ENCODE measurements at regions not wholly inside any gene's neighbourhood (a gene's known extent, or its start where the extent isn't known, plus 50 kb on each side); places are given as distances from the start of the nearest gene placed in this dataset.

DNA sequence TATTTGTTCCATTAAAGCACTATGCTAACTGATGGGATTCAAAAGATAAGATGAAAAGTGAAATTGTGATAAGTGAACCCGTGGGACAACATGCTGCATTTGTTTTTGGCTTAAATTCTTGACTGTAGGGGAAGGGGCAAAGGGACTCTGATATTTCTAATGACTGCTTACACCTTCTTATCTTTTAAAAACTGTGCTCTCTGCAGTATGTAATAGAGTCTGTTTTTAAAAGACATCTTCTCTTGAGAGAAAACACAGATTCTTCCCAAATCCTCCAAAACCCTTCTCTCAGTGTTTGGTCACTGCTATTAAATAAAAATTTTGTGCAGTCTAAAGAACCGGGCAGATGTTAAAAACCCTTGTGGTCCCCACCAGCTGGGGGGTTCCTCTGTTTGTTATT is 327.8 kb upstream of the FANCL start:
- DNase-seq (ENCODE audit: low read depth in 3 of 3): no peak

DNA sequence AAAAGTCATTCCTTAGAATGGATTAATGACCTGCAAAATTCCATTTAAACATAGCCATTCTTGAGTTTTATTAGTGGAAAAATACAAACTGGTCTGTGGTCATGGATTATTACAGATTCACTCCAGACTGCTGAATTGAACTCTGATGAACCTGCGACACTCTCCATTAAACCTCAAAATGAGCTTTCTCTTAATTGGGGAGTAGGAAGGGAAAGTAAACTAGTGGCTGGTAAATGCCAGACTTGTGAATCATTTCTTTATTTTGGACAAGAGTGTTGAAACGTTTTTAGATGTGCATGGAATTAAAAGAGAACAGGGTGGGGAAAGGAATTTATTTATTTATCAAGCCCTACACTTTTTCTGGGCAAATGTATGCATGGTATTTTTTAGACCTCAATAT is 321.2 kb upstream of the FANCL start:
- no peak for DNase-seq (ENCODE audit: low read depth in 3 of 3)

DNA sequence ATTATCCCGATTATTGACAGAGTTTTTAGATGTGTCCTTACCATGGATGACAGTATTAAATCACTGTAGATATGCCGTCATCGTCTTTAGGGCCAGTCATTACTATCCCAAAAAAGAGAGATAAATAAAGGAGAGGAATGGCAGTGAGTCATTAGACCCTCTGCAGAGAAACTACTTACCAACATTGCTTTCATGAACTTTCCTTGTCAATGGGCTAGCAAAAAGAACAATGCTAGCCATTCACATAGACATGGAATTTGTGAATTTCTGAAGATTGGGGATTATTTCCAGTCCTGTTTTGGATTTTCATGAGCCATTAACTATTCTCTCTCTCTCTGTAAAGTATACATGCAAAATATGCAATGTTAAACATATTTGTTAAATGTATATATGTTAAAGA is 319.4 kb upstream of the FANCL start:
- no peak for DNase-seq (ENCODE audit: low read depth in 3 of 3)

DNA sequence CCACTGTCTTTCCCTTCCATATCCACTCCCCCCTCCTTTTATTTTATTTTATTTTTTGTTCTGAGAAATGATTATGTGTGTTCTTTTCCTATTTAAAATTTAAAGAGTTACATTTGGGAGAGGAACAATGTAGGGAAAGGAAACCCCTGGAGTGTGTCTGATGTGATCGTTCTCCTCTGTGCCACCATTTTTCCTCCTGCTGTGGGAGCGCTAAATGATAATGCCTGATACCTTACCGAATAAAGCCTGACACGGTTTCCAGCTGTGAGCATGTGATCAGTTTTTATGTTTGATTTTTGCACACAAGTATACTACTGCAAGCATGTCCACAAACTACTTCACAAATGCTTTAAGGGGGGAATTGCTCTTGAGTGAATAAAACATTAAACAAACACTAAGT is 317.8 kb upstream of the FANCL start:
- no peak for DNase-seq (ENCODE audit: low read depth in 3 of 3)

DNA sequence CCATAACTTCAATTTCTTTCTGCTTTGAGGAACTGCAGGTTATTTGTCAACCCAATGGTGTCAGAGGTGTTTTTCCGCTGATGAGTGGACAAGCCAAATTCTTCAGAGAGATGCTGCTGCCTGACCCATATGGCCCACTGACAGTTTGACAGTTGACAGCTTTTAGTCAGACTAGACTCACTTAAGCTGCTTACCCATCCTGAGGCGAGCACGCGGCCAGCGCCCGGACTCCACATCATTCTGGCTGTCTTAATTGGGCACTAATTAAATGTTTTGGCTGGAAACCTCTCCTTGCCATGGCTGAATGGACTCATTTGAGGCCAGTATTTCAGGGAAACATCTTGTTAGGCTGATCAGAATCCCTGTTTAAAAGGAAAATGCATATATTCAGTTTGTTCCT is 316.1 kb upstream of the FANCL start:
- no peak for DNase-seq (ENCODE audit: low read depth in 3 of 3)

DNA sequence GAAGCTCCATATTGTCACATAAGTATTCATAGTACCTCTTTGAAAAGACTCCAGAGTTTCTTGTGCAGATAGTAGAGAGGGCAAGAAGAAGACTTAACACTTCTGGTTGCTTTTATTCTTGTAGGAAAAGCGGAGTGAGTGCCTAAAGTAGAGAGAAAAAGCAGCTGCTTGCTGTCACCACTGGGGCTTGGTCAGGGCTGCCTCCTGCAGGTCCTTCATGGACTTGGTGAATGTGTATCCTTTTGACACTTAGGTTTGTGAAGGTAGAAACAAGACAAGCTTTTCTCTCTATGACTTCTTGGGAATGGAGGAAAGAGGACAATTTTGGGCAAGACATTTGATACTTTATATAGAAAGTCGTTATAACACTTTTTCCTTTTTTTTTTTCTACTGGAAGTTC is 312.8 kb upstream of the FANCL start:
- no peak for DNase-seq (ENCODE audit: low read depth in 3 of 3)

DNA sequence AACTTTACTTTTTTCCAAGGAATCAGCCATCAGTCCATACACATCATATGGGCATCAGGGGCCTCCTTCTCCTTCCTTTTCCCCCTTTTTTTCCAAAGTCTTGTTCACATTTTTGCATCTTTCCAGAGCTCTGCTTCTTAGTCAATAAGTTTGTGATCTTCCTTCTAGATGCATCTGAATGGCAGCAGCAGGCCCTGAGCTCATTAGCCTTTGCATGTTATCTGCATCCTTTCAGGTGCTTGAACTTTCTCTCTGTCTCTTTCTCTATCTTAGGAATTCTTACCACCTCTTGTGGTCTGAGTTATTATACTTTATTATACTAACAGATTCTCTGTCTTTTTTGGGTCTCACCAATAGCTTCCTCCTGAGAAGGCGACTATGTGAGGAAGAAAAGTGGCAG is 312.4 kb upstream of the FANCL start:
- no peak for DNase-seq (ENCODE audit: low read depth in 3 of 3)

DNA sequence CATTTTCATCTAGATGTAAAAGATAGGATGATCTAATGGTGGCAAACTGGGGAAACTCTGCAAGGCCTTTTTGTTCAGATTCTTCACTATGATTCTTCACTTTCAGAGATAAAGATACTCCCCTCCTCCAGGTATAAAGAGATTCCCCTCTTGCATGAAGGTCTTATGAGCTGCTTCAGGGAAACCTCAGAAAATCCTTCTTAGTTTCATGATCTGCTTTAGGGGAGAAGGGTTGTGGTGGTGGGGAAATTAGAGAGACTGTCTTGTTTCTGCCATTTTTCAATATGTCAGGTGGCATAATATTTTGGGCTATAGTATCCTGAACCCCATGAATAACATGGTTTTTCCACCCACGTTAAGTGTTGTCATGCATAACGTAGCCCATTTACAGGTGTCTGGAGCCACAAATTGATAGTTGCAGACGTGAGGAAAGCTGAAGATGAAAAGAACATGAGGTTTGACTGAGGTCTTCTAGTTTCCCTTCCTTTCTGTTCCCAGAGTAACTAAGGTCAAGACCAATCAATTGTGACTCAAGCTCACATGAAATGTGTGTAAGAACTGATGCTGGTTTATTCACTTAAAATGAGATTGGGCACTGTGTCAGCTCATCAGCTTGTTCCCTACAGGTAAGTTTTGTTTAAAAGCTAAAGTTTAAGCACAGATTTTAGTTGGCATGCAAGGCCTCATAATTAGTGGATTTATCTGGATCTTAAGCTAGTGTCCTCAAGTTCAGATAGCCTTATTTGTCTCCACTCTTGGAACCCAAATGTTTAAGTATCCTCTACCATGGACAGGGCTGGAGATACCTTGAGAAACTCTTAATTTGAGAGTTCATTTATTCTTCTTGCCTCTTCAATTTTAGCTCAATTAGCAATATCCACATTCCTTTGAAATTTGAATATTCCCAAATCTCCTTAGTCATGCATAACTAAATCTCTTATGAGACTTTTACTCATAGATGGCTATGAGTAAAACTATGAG is 304.5 kb upstream of the FANCL start:
- DNase-seq (ENCODE audit: low read depth in 3 of 3): no peak

DNA sequence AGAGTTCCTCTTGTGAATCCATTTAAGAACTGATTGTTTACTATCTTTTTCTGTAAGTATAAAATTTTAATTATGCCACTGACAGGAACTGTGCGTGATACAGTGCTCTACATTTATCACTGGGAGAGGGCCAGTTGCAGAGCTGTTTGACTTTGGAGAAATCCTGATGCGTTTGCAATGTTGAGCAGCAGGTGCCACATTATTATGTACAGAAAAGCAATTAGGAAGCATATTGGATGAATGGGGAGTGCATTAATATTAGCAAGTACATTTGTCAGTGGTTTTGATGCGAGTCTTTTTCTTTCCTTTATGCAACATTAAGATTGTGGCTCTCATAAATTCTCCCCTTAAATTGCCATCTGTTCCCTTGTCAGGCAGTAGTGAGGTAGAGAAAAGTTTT is 302.3 kb upstream of the FANCL start:
- DNase-seq (ENCODE audit: low read depth in 3 of 3): no peak

DNA sequence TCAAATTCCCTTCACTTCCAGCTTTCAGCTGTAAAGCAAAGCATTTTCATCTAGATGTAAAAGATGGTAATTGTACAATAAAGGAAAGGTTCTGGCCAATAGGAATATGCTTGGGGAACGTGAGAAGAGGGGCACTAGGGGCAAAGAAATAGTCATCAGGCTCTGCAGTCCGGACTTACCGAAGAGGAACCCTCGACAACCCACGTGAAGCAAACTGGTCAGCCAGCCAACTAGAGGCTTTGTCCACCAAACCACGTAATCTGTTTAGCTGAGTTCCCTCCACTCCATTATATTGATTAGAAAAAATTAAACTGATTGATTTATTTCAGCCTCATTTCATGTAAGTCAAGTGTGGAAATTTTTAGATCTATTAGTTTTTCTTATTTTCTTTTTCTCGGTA is 300.4 kb upstream of the FANCL start:
- DNase-seq (ENCODE audit: low read depth in 3 of 3): no peak

DNA sequence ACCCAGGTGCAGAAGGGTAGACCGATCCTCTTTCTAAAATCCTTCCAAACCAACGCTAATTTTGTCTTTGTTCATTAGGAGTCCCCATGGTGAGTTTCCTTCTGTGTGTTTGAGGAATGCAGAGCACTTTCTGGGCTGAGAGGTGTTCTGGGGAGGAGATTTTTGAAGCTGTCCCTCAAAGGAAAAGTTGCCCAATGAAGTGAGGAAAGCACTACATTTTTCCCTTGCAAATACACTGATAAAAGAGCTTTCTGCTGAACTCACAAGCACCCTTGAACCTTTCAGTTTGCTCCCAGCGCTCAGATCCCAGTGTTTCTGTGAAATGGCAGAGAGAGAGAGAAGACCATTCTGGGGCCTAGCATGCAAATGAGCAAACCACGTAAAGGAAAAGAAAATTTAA is 299.6 kb upstream of the FANCL start:
- no peak for DNase-seq (ENCODE audit: low read depth in 3 of 3)

DNA sequence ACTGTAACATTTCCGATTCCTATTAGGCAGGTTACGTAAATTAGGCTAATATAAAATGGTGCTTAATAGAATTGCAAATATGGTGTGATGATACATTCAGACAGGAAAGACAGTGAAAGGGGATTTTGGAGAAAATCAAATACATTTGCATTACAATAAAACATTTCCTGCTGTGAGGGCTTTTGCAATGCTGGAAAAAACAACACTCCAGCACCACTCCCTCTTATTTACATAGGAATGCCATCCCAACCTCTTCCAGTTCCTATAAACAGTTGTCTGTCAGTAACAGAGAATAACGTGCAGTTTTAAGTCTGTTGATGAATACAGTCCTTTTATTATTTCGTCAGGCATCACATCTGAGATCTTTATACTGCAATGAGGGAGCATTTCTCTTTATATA is 298.8 kb upstream of the FANCL start:
- DNase-seq (ENCODE audit: low read depth in 3 of 3): no peak

DNA sequence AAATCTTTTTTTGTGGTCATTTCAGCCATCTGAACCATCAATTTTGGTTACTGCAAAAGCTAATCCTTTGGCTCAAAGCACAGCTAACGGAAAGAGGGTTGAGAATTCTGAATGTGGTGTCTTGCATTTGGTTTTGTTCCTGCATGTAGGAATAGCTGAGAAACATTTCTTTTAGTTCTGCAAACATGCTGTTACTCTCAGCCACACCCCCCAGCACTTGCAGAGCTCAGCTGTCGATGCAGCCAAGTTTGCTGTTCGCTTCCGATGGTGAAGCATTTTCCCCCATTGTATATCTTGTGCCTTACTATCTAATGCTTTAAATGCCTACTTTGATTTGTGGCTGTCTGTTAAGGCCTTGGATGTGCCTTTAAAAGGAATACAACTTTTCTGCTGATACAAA is 294.9 kb upstream of the FANCL start:
- no peak for DNase-seq (ENCODE audit: low read depth in 3 of 3)

DNA sequence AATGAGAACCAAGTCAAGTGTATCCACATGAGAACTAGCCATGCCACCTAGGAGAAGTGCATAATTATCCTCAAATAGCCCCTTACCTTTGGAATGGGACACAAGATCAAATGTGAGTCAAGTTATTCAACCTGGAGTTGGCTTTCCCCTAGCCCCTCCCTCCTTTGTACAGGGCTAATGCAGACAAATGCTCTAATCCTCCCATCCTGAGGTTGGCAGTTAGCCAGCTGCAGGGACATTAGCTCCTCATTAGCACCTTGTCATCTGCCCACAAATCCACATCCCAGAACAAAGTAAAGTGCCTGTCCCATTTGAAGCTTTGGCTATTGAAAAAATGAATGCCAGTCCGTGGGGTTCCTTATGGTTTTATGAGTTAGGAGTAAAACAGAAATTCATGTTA is 294.1 kb upstream of the FANCL start:
- DNase-seq (ENCODE audit: low read depth in 3 of 3): no peak

DNA sequence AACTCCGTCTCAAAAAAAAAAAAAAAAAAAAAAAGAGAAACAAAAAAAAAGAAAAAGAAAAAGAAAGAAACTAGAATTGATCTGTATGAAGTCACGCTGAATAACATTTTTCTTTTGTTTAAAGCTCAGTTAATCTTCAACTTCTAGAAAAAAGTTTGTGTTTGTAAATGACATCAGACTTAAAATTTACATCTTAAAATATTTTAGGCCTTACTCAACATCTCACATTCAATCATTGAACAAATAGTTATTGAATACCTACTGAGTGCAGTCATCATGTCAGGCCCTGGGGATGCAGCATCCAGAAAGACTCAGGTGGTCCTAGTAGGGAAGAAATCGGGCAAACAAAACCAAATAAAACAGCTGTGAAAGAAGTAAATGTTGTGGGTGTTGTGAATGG is 292.3 kb upstream of the FANCL start:
- no peak for DNase-seq (ENCODE audit: low read depth in 3 of 3)

DNA sequence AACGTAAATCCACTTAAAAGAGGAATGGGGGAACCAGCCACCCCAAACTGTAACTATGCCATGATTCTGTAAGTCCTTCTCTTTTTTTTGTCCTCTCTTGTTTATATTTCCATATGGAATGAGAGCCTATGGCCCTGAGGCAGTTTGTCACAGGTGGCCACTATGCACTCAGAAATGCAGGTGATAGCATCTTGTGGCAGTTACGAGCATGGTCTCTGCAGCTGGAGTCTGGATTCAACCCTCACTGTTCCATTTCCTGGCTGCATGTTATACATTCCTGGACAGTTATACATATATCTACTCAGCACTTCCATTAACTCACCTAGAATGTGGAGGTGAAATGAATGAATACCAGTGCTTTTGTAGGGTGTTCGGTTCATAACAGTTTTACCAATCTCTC is 291.5 kb upstream of the FANCL start:
- no peak for DNase-seq (ENCODE audit: low read depth in 3 of 3)

DNA sequence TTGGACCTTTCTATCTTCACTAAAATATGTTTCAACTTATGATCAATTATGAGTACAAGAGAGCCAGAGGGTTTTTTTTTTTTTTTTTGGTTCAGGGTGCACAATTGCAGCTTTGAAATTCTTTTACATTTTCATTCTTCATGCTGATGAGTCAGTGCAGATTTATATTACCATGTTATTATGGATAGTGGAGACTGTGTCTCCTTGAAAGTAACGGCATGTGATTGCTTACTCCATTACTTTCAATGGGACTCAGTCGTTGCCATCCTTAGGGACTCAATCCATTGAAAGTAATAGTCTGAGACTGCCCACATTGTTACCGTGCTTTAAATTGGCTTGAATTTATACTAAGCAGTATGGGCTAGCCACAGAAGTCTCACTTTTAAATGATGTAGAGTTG is 286.5 kb upstream of the FANCL start:
- no peak for DNase-seq (ENCODE audit: low read depth in 3 of 3)

DNA sequence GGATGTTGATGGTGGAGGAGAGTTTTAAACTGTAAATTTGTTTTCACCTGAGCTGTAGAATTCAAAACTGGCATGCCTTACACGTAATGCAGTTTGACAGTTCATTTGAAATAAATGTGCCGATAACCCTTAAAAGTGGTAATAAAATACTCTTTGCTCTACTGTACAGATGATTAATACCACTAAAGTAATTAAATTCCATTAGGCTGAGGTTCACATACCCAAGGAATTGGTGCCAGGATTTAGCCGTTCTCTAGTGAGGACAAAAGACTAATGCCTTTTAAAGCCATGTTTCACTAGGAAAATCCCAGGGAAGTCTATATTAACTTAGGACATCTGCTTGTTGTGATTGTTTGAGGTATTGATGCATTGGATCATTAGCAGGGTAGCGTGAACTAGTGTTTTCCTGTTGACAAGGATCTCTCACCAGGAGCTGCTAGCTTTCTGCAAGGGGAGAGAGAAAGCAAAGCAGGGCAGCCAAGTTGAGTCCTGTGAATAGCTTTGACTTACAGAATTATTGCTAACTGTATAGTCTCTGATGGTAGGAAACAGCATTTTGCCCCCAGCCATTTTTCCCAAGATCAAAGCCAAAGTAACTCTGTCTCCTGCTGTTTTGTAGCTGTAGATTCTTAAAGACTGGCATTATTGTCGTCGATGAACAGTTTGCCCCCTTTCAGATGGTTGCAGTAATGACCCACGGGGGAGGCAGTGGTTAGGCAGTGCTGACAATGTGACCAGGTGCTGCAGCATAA is 280.9 kb upstream of the FANCL start:
- DNase-seq (ENCODE audit: low read depth in 3 of 3): no peak

DNA sequence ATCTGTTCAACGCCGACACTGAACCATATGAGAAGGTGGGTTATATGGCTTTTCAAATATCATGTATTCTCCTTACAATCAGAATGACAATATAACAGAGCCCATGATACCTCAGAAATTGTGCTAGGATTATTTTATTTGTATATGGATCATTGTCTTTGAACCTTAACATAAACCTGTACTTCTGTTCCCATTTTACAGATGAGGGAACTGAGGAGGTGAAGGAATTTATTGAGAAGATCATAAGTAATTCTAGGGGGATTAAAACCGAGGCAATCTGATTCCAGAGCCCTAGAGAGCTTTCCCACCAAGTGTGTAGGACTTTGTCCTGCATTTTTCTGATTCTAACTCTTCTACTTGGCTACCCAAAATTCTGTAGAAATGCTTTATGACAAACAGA is 279.8 kb upstream of the FANCL start:
- DNase-seq (ENCODE audit: low read depth in 3 of 3): no peak

DNA sequence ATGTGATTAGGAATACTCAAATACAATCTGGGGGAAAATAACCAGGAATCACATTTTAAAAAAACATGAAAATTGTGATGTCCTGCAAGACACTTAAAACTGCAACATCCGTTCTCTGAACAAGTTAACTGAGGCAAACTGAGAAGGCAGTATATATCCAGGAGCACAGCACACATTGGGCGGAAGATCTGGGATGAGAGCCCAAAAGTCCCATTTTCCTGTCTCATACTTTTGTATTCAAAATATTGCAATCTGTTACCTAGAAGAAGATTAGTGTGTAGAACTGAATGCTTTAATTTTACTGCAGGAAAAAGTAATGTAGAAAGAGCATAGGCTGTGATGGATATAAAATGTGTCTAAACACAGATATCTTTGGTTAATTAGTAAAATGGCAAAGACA is 276.8 kb upstream of the FANCL start:
- no peak for DNase-seq (ENCODE audit: low read depth in 3 of 3)

DNA sequence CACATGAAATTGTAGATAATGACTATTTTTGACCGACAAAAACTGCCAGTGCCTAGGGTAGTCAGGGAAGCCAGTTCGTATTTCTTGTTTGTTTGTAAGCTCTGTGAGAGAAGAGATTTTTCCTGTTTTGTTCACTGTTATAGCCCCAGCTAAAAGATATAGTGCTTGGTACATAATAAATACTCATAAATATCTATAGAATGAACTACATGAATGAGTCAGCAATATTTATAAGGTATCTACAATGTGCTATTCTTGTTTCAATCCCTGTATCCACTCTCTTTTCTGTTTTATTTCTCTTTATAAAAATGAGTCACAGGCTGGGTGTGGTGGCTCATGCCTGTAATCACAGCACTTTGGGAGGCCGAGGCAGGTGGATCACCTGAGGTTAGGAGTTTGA is 275.6 kb upstream of the FANCL start:
- no peak for DNase-seq (ENCODE audit: low read depth in 3 of 3)

DNA sequence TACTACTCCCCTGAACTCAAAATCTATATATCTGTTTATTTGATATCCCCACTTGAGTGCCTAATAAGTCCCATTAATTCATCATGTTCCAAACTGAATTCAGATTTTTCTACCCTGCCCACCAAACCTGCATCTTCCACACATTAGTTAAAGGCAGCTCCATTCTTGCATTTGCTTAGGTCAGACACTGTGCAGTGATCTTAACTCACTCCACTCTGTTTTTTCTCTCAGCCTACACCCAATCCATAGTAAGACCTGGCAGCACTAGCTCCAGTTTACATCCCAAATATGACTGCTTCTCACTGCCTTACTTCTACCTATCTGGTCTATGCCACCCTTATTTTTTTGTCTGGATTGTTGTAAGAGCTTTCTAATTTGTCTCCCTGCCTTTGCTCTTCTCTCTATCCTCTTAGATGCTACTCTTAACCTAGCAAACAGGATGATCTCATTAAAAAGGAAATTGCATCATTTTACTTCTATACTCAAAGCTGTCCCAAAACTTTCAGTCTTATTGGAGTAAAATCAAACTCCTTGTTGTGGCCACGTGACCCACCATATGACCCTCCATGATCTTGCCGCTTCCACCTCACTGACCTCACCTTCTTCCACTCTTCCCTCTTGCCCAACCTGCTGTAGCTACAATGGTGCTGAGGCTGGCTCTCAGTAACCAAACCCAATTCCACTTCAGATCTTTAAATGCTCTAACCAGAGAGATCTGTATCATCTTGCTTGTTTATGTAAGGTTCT is 274.9 kb upstream of the FANCL start:
- no peak for DNase-seq (ENCODE audit: low read depth in 3 of 3)

DNA sequence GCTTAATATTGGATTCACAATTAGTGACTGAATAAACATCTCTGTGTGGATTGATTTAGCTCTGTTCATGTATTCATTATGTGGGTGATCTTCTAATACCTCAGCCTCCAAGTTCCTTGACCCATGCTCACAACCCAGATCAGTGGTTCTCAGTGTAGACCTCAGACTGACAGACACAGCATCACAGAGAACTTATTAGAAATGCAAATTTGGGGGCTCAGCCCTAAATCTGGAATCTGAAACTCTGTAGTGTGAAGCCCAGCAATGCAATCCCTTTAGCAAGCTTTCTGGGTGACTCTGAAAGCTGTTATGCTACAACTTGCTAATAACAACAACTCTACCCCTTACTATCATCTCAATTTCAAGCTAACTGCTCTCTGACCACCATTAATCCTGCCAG is 273.1 kb upstream of the FANCL start:
- DNase-seq (ENCODE audit: low read depth in 3 of 3): no peak

All from stimulated activated CD4-positive, alpha-beta T cell treated with anti-CD3 and anti-CD28 coated beads, TNF-alpha, amount 100 ng/mL, for 4 hours (primary cell).